HepG2 (cell line): ENCODE measurements at regions not wholly inside any gene's neighbourhood (a gene's known extent, or its start where the extent isn't known, plus 50 kb on each side); places are given as distances from the start of the nearest gene placed in this dataset.
A peak's percentile ranks its signal among the peaks of the same experiment; 100 is the strongest.

ENCODE experiments used
- AKAP8 ChIP-seq: sonication (generic); formaldehyde crosslinking; IDR thresholded peaks from 2 replicates; pipeline ENCODE4 v1.5.1; 2020; ENCODE audit warnings: mild to moderate bottlenecking, missing genetic modification reagents
- ARNT2 ChIP-seq: sonication (generic); formaldehyde crosslinking; IDR thresholded peaks from 2 replicates; pipeline ENCODE4 v1.8.0; 2022; ENCODE audit warnings: mild to moderate bottlenecking, low read depth, missing genetic modification reagents, moderate library complexity
- FOXK2 ChIP-seq: fragments of 450-650 bp; IDR thresholded peaks from 2 replicates; pipeline ENCODE4 v1.6.1; 2016
- ISL2 ChIP-seq: sonication (generic); formaldehyde crosslinking; IDR thresholded peaks from 2 replicates; pipeline ENCODE4 v1.5.0; 2020; ENCODE audit warnings: missing genetic modification reagents
- PITX1 ChIP-seq: sonication (generic); formaldehyde crosslinking; IDR thresholded peaks from 2 replicates; pipeline ENCODE4 v1.5.1; 2020; ENCODE audit warnings: mild to moderate bottlenecking, missing genetic modification reagents
- SALL1 ChIP-seq: sonication (generic); formaldehyde crosslinking; IDR thresholded peaks from 2 replicates; pipeline ENCODE4 v1.8.0; 2022; ENCODE audit warnings: mild to moderate bottlenecking, missing genetic modification reagents
- SP140L ChIP-seq: sonication (generic); formaldehyde crosslinking; IDR thresholded peaks from 2 replicates; pipeline ENCODE4 v1.4.0; 2020; ENCODE audit warnings: missing genetic modification reagents, borderline replicate concordance
- SP5 ChIP-seq: IDR thresholded peaks from 2 replicates; pipeline ENCODE4 v1.6.1; 2016; ENCODE audit warnings: low read depth, borderline replicate concordance
- YY1 ChIP-seq: IDR thresholded peaks from 2 replicates; pipeline ENCODE4 v1.6.1; 2011; ENCODE audit warnings: low read length, low read depth, moderate library complexity, mild to moderate bottlenecking; ENCODE audit not compliant: insufficient read depth, insufficient replicate concordance
- ZNF263 ChIP-seq: sonication (generic); formaldehyde crosslinking; IDR thresholded peaks from 2 replicates; pipeline ENCODE4 v1.4.0; 2020; ENCODE audit warnings: missing genetic modification reagents
- ZNF562 ChIP-seq: sonication (generic); formaldehyde crosslinking; IDR thresholded peaks from 2 replicates; pipeline ENCODE4 v1.8.0; 2022; ENCODE audit warnings: missing genetic modification reagents, borderline replicate concordance
- ZNF703 ChIP-seq: sonication (generic); formaldehyde crosslinking; IDR thresholded peaks from 2 replicates; pipeline ENCODE4 v1.5.1; 2020; ENCODE audit warnings: missing genetic modification reagents, mild to moderate bottlenecking, moderate library complexity, borderline replicate concordance
- ZNF768 ChIP-seq: sonication (generic); formaldehyde crosslinking; IDR thresholded peaks from 2 replicates; pipeline ENCODE4 v1.4.0; 2020; ENCODE audit warnings: missing genetic modification reagents
- ZNF788 ChIP-seq: sonication (generic); formaldehyde crosslinking; IDR thresholded peaks from 2 replicates; pipeline ENCODE4 v1.5.0; 2020; ENCODE audit warnings: mild to moderate bottlenecking, missing genetic modification reagents, borderline replicate concordance
- TF ChIP-seq, protein P1 (sequence below): sonication (generic); formaldehyde crosslinking; IDR thresholded peaks from 2 replicates; pipeline ENCODE4 v1.4.0; 2020; ENCODE audit warnings: mild to moderate bottlenecking, missing genetic modification reagents
- TF ChIP-seq, protein P2 (sequence below): sonication (generic); formaldehyde crosslinking; IDR thresholded peaks from 2 replicates; pipeline ENCODE4 v1.4.0; 2020; ENCODE audit warnings: missing genetic modification reagents, borderline replicate concordance
- TF ChIP-seq, protein P3 (sequence below): sonication (generic); formaldehyde crosslinking; IDR thresholded peaks from 2 replicates; pipeline ENCODE4 v1.4.0; 2020; ENCODE audit warnings: missing genetic modification reagents, borderline replicate concordance
- TF ChIP-seq, protein P4 (sequence below): sonication (generic); formaldehyde crosslinking; IDR thresholded peaks from 2 replicates; pipeline ENCODE4; 2020; ENCODE audit warnings: missing genetic modification reagents, mild to moderate bottlenecking, borderline replicate concordance

DNA sequence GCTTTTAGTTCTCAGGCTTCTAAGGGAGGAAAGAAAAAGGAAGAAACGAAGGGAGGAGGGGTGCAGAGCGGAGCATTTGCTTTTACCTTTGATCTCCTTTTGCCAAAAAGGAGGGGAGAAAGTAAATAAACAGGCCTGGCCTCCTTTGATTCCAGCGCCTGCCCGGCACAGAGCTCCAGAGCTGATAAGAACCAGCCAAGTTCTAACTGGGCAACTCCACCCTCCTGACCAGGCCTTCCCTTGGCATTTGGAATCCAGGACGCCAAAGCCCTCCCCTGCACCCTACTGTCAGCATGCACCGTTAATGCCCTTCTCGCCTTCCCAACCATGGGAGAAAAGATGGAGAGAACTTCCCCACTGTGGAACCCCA lies 120.8 kb upstream of the PTPN1 start (continued):
- TF ChIP-seq, protein P1, sequence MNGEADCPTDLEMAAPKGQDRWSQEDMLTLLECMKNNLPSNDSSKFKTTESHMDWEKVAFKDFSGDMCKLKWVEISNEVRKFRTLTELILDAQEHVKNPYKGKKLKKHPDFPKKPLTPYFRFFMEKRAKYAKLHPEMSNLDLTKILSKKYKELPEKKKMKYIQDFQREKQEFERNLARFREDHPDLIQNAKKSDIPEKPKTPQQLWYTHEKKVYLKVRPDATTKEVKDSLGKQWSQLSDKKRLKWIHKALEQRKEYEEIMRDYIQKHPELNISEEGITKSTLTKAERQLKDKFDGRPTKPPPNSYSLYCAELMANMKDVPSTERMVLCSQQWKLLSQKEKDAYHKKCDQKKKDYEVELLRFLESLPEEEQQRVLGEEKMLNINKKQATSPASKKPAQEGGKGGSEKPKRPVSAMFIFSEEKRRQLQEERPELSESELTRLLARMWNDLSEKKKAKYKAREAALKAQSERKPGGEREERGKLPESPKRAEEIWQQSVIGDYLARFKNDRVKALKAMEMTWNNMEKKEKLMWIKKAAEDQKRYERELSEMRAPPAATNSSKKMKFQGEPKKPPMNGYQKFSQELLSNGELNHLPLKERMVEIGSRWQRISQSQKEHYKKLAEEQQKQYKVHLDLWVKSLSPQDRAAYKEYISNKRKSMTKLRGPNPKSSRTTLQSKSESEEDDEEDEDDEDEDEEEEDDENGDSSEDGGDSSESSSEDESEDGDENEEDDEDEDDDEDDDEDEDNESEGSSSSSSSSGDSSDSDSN (CRISPR knock-in tag) = peak; percentile 32; the same call in 1 of the 2 replicates
- TF ChIP-seq ISL2 (CRISPR knock-in tag) (peak; percentile 99), SP5 (CRISPR knock-in tag) (peak; percentile 96), ZNF788 (no peak), AKAP8 (CRISPR knock-in tag) (no peak), PITX1 (CRISPR knock-in tag) (peak; percentile 69), ZNF768 (CRISPR knock-in tag) (no peak), YY1 (peak; percentile 66), ZNF703 (peak; percentile 84; the same call in 1 of the 2 replicates), SALL1 (CRISPR knock-in tag) (peak; percentile 50; the same call in 1 of the 2 replicates), FOXK2 (peak; percentile 83), ZNF562 (CRISPR knock-in tag) (no peak), ZNF263 (CRISPR knock-in tag) (peak; percentile 85), ARNT2 (CRISPR knock-in tag) (no peak), SP140L (CRISPR knock-in tag) (peak; percentile 78; the same call in 1 of the 2 replicates)
- TF ChIP-seq, protein P2, sequence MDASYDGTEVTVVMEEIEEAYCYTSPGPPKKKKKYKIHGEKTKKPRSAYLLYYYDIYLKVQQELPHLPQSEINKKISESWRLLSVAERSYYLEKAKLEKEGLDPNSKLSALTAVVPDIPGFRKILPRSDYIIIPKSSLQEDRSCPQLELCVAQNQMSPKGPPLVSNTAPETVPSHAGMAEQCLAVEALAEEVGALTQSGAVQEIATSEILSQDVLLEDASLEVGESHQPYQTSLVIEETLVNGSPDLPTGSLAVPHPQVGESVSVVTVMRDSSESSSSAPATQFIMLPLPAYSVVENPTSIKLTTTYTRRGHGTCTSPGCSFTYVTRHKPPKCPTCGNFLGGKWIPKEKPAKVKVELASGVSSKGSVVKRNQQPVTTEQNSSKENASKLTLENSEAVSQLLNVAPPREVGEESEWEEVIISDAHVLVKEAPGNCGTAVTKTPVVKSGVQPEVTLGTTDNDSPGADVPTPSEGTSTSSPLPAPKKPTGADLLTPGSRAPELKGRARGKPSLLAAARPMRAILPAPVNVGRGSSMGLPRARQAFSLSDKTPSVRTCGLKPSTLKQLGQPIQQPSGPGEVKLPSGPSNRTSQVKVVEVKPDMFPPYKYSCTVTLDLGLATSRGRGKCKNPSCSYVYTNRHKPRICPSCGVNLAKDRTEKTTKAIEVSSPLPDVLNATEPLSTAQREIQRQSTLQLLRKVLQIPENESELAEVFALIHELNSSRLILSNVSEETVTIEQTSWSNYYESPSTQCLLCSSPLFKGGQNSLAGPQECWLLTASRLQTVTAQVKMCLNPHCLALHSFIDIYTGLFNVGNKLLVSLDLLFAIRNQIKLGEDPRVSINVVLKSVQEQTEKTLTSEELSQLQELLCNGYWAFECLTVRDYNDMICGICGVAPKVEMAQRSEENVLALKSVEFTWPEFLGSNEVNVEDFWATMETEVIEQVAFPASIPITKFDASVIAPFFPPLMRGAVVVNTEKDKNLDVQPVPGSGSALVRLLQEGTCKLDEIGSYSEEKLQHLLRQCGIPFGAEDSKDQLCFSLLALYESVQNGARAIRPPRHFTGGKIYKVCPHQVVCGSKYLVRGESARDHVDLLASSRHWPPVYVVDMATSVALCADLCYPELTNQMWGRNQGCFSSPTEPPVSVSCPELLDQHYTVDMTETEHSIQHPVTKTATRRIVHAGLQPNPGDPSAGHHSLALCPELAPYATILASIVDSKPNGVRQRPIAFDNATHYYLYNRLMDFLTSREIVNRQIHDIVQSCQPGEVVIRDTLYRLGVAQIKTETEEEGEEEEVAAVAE (CRISPR knock-in tag) = peak; percentile 72
- TF ChIP-seq, protein P3, sequence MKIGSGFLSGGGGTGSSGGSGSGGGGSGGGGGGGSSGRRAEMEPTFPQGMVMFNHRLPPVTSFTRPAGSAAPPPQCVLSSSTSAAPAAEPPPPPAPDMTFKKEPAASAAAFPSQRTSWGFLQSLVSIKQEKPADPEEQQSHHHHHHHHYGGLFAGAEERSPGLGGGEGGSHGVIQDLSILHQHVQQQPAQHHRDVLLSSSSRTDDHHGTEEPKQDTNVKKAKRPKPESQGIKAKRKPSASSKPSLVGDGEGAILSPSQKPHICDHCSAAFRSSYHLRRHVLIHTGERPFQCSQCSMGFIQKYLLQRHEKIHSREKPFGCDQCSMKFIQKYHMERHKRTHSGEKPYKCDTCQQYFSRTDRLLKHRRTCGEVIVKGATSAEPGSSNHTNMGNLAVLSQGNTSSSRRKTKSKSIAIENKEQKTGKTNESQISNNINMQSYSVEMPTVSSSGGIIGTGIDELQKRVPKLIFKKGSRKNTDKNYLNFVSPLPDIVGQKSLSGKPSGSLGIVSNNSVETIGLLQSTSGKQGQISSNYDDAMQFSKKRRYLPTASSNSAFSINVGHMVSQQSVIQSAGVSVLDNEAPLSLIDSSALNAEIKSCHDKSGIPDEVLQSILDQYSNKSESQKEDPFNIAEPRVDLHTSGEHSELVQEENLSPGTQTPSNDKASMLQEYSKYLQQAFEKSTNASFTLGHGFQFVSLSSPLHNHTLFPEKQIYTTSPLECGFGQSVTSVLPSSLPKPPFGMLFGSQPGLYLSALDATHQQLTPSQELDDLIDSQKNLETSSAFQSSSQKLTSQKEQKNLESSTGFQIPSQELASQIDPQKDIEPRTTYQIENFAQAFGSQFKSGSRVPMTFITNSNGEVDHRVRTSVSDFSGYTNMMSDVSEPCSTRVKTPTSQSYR (CRISPR knock-in tag) = peak; percentile 96
- TF ChIP-seq, protein P4, sequence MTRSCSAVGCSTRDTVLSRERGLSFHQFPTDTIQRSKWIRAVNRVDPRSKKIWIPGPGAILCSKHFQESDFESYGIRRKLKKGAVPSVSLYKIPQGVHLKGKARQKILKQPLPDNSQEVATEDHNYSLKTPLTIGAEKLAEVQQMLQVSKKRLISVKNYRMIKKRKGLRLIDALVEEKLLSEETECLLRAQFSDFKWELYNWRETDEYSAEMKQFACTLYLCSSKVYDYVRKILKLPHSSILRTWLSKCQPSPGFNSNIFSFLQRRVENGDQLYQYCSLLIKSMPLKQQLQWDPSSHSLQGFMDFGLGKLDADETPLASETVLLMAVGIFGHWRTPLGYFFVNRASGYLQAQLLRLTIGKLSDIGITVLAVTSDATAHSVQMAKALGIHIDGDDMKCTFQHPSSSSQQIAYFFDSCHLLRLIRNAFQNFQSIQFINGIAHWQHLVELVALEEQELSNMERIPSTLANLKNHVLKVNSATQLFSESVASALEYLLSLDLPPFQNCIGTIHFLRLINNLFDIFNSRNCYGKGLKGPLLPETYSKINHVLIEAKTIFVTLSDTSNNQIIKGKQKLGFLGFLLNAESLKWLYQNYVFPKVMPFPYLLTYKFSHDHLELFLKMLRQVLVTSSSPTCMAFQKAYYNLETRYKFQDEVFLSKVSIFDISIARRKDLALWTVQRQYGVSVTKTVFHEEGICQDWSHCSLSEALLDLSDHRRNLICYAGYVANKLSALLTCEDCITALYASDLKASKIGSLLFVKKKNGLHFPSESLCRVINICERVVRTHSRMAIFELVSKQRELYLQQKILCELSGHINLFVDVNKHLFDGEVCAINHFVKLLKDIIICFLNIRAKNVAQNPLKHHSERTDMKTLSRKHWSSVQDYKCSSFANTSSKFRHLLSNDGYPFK (CRISPR knock-in tag) = peak; percentile 66
